OCI-M1 (cell line): ENCODE measurements at regions not wholly inside any gene's neighbourhood (a gene's known extent, or its start where the extent isn't known, plus 50 kb on each side); places are given as distances from the start of the nearest gene placed in this dataset.
A peak's percentile ranks its signal among the peaks of the same experiment; 100 is the strongest.
"Not testable (repeated sequence)": the region's sequence is repeated elsewhere in the genome, so short reads cannot be mapped to it uniquely, and the experiment has no call there.

Source experiments
- DNase-seq: peaks from one replicate; lab custom pipeline; 2025; lab: John Stamatoyannopoulos, UW

DNA sequence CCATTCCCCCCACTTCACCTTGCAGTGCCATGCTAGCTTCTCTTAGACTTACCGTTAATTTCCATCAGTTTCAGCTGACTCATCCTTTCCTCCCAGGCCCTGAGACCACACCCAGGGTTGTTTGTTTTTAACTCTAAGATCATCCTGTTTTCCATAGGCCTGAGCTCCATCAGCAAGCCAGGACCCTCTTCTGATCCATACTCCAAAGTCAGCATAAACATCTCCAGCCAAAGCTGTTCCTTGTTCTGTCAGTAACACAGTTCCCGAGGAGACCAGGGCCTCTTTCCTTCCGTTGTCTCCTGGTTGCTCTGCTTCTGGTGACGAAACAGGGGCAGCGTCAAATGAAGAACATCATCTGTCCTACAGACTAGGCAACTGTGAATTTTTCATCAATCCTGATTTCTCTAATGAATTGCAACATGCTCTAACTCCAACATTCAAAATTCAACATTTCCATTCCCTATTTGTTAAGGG is 83.8 kb upstream of the HNF1B start:
- peak; percentile 39 for DNase-seq

DNA sequence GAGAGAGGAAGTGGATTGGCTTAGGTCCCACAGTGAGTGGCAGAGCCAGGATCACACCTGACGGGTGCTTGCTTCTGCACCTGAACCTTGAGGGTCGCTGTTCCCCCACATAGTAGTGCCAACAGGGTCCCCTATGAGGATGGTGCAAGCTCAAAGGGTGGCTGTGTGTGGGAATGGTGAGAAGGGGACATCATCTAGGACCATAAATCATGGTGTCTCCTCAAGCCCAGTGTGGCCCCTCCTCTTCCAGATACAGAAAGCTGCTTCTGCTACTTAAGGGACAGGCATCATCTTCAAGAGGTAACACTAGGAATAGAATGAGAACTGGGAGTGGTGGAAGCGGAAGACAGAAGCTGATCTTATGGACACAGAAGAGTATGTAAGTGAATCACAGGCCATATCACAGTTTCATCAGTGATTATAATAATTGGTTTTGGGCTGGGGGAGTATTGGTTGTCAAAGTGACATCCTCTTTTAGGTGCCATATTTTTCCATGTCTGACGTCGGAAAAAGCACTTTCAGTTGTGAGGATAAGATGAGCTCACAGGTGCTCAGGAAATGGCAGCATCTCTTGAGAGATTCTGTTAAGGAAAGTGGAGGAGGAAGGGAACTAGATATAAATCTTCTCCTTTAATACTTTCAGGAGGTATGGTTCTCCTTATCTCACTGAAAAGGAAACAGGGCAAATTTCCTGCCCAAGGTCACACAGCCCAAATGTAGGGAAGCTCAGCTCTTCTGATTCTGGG is 83.2 kb upstream of the HNF1B start:
- peak; percentile 36 for DNase-seq

DNA sequence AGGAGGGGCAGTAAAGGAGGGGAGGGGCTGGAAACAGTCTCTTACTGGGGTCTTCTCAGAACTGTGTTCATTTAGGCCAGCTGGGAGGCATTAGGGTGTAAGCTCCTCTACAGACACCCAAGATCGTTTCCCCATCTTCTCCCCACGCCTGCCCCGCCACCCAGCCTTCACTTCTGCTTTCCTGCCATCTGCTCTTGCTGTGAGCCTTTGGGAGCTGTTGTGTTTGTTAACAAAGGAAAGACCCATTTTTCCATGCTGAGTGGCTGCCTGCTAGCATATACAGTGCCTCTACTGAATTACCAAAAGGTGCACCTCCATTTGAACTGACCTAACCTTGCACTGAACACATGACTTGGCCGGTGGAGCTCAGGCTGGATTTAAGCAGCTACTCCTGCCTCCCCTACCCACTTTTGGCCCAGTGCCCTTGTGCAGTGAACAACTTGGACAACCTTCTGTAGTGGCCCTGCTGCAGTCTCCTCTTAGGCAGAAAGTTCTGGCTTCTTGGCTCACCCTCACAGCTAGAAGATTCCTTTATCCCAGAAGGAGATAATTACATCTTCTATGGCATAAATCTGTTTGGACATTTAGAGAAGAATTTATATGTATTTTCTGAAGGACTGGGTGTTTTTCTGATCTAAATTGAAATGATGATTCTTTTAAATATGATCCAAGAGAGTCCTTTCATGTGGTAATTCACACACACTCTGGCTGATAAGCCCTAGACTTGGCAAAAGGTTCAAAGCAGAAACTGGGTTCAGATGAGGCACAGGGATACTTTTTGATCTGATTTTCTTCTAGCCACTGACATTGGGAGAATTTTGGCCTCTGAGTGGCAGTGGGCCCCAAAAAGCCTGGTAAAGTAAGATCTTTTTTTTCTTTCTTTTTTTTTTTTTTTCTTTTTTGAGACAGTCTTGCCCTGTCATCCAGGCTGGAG is 81.9 kb upstream of the HNF1B start:
- DNase-seq, result peak; percentile 33

DNA sequence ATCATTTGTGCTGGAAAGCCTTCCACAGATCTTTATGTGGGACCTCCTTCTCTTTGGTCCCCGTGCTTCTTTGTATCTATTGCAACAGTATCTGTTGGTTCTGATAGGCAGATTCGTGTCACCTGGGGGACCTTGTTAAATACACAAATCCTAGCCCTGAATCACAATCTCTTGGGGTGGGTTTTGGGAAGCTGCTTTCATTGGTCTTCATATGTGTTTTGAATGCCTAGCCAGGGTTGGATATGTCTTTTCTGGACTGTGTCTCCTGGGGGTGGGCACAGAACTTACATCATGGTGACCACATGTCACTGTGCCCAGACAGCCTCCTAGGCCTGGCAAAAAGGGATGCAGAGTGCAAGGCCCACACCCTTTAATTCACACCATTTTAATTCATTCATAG is 81.0 kb upstream of the HNF1B start:
- DNase-seq, result no peak

DNA sequence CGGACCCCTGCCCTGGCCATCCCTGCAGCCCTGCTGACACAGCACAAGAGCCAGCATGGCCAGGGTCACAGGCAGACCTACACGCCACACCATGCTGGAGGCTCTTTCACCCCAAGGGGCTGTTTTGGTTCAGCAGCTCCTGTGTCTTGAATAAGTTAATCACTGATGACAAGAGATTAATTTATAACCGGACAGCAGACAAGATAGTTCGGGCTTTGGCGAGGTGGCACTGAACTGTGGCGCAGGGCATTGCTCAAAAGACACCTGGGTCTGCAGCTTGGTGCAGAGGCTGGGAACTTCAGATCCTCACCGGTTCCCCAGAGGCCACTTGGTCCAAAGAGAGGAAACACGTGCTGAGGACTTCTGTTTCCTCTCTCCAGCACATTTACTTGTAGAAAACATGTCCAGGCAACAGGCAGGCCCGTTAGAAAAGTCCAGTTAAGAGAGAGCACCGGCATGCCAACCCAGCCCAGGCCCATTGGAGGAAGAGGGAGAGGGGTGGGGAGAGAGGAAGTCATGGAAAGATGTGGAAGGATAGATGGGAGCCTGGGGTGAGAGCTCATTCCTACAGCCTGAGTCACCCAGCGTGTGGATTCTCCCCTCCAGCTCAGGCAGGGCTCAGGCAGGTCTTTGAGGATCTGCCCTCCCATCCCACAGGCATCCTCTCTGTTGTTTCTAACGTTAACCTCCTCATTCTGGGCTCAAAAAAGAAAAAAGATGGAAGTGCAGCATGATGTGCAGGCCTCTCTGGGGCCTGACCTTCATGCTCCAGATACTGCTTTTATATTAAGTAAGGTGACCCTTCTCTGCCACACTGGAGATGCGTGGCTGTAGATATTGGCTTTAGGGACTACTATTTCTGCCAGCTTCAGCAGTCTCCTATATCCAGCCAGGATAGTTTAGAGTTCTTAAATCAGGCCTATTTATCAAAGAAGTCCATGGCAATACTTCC is 80.0 kb upstream of the HNF1B start:
- no peak for DNase-seq

DNA sequence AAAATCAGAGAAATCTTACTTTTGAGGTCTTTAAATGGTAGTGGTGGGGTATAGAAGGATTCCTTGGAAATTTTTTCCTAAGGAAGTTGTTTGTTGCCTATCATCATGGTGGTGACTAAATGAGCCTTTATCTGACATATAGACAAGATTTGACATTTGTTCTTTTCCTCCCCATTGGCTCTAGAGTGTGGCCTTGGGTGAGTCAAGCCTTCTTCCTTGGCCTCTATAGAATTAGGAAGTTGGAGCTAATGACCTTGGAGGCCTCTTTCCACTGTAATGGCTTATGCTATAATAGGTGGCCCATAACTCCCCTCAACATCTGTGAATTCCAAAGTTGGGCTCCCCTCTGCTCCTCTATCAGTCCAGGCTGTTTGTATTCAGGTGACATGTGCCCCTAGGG is 79.1 kb upstream of the HNF1B start:
- no peak for DNase-seq

DNA sequence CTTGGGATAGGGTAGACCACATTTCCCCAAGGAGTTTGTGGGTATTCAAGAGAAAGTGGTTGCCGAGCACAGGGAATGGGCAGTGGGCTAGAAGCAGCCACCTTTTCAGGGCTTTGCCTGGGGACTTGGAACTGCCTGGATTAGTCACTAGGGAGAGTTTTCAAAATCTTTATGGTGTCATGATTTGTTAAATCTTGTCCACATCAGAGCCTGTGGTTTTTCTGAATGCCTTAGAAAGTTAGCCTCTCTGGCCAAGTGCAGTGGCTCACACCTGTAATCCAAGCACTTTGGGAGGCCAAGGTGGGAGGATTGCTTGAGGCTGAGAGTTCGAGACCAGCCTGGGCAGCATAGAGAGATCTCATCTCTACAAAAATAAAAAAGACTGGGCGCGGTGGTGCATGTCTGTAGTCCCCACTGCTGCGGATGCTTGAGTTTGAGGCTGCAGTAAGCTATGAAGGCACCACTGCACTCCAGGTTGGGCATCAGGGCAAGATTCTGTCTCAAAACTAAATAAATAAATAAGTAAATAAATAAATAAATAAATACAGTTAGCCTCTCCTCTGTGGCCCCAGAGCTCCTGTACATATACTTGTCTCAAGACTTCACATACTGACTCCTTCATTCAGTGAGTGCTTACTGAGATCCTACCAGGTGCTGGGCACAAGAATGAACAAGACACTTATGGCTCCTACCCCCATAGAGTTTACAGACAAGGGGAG is 76.3 kb upstream of the HNF1B start:
- DNase-seq, result no peak

DNA sequence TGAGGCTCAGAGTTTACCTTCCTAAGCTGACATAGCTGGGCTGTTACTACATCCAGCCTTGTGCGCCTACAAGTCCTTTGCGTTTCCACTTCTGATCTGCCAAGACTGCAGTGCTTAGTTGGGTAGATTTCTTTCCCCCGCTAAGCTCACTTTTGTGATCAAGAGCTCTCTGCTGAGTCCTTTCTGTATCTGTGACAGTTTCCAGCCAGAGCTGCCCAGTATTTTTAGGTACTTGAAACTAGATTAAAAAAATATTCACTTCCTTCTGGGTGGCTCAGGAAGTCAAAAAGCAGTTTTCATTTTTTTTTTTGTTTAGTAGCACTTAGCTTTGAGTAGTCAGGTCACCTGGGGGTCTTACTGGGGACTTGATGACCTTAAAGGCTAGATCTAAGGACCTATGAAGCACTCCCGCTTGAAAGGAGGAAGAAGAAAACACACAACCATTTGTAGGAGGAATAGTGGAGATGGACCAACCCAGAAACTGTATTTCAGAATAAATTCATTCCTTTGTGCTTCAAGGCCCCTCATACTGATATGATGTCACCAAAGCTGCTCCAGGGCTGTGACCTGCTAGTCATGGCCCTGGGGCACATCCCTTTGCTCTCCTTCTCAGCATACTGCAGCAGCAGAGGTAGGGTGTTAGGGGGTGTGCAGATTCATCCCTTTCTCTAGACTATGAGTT is 75.6 kb upstream of the HNF1B start:
- no peak for DNase-seq

DNA sequence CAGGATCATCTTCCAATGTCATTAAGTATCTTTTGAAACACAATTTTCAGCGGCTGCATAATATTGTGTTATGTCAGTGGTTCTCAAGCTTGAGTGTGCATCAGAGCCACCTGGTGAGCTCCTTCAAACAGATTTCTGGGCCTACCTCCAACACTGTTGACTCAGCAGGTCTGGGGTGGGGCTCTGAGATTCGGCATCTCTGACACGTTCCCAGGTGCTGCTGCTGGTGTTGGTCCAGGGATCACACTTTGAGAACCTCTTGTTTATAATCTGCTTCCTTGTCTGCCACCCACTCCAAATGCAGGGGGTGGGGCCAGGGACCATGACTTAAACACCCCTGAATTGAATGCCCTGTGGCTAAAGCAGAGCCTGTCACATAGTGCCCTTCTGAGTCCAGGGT is 73.8 kb upstream of the HNF1B start:
- no peak for DNase-seq

DNA sequence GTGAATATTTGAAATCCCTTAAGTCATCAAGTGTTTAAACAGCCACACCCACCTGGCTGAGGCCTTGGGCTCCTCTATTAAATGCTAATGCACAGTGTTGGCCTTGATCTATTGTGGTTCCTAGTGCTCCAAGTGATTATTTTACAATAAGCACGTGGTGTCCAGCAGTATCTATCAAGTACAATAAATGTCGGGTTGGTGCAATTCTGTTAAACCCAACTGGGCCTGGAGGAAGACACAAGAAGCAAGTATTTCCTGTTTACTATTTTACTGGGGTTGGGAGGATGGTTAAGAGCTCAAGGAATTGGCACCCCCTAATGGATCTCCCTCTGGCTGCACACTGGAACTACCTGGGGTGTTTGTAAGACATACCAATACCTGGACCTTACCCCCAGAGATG is 72.1 kb upstream of the HNF1B start:
- DNase-seq, result no peak

DNA sequence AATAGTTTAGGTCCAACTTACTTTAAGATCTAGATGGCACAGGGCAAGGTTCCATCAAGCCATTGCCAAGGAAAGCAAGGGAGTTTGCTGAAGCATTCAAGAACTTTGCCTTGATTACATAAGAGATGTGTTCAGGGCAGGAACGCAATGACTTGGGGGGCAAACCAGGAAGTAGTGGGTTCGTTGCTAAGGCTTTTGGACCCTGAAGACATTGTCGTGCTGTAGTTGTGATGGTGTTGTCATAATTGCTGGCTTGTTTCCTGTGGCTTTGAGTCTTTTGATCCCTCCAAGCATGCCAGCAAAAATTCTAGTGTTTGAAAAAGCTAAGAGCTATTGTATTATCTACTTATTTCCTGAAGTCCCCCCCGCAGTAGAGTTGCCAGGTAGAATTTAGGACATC is 70.7 kb upstream of the HNF1B start:
- DNase-seq, result no peak

DNA sequence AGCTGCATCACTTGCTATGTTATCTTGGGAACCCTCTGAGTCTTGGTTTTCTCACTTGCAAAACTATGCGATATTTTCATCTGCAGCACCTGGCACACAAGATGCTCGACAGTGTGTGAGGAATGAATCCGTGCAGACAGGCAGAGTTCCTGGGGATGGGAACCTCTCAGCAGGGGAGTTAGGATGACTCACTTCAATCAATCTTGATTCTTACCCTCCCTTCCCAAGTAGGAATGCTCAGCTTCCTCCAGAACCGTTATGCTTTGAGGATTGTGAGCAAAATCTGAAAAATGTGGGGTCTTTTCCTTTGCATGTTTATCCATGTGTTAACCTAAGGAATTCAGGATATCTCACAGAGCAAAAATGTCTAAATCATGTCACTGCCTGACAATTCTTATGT is 68.9 kb upstream of the HNF1B start:
- no peak for DNase-seq

DNA sequence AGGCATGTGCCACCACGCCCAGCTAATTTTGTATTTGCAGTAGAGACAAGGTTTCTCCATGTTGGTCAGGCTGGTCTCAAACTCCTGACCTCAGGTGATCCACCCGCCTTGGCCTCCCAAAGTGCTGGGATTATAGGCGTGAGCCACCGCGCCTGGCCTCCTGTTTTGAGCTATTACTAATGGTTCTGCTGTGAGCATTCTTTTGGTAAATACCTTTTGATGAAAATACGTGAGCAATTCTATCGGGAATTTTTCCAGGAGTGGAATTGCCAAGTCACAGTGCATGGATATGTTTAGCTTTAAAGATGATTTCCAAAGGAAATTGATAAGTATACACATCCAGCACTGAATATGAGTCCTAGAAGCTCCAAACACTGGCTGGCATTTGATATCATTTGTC is 64.0 kb upstream of the HNF1B start:
- not testable (repeated sequence) for DNase-seq

DNA sequence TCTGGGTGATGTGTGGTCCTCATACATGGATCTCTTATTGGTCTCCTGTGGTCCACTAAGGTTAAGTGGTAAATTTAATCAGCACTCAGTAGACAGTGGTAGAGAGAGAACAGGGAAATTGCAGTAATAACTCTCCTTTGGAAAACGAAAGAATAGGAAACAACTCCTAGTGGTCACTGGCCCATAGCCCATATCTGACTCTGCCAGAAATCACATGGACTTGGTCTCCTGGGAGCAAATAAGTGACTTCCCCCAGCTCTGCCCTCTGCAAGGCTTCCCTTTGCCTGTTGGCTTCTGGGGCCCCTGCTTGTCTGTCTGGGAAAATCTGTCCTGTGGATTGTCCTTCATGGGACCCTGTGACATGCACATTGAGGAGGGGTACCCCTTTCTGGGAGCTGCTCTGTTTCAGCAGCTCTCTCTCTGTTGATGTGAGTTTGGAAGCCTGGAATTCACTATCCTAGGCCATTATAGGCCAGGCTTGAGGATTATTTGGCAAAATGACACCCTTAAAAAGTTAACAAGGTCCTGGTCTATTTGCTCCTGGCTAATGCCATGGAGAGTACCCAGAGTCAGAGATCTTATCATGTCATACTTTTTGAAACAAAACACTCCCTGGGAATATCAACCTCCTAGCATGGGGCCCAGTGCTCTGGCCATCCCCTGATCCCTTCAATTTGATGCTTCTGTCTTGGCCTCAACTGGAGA is 58.0 kb upstream of the HNF1B start:
- DNase-seq, result peak; percentile 62

DNA sequence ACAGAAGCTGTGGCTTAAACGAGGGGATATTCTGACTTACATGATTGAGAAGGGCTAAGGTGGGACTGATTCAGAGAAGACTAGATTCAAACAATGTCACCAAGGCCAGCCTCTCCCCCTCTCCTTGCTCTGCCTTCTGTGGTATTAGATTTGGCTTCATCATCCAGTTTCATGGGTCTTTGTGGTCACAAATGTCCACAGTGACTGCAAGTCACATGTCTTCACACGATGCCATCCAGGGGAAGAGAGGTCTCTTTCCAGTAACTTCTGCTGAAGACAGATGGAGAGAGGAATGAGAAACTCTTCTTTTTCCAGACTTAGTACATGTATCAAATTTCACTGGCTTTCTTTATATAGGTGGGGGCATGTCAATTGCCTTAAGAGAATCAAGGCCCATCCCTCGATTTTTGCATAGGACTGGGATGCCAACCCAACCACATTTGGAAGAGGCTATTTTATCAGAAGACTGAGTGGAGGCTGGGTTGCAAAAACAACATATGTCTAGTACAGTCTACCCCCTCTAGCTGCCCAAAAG is 57.3 kb upstream of the HNF1B start:
- peak; percentile 25 for DNase-seq

DNA sequence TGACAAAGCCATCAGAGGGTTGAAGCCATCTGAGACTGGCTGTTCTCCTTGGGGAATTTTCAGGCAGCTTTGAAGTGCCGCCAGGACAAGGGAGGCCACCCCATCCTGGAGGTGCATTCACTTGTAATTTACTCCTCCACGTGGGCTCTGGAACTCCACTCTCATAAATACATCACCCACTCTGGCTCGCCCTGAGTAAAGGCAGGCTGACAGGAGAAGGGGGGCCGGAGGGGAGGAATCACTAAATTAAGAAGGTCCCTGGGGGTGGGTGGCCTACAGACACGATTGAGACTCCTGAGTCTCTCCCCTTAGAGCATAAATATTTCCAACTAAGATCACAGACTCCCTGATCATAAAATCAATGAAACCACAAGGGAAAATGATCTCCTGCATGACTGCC is 56.3 kb upstream of the HNF1B start:
- no peak for DNase-seq

DNA sequence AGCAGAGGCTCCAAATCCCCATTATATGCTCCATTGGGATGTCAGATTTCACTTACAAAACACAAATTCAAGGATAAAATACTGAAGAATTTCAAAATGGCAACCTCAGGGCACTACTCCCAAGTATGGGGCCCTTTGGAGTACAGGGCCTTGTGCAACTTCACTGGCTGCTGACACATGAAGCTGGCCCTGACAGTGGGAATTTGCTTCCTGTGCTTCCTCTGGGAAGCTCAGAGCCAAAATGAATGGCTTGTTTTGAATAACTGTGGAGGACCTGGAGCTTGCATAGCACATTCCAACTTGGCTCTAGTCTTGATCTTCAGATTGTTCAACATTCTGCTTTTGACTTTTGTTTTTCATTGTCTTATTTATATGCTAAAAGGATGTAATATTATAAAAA is 52.3 kb upstream of the HNF1B start:
- no peak for DNase-seq

DNA sequence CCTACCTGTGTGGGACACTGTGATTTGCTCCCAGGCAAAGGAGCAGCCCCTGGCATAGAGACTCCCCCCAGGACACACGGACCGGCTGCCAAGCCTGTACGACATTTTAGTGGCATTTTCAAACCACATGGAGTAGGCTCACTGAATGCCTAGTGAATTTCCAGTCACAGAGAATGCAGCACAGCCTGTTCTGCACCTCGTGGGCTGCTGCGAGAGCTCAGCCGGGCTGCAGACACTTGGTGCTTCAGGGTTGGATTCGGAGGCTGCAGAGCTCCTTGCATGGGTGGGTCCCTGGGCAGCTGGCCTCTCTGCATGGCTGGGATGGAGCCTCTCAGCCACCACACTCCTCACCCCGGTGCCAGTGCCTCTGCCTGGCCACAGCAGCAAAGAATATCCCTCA is 51.2 kb upstream of the HNF1B start:
- DNase-seq, result no peak
